SK-N-SH treated with all-trans-retinoic acid at 6 μM for 48 hours (cell line): ENCODE measurements at regions not wholly inside any gene's neighbourhood (a gene's known extent, or its start where the extent isn't known, plus 50 kb on each side); places are given as distances from the start of the nearest gene placed in this dataset.

Experiments
- ATAC-seq: fragments of 200-7000 bp; cut with Tn5 transposase; 3 replicates; pipeline ENCODE4 v1.9.1; 2020; ENCODE audit warnings: mild to moderate bottlenecking, moderate library complexity
- ARNTL ChIP-seq: fragments of 450-650 bp; formaldehyde crosslinking; IDR thresholded peaks from 2 replicates; pipeline ENCODE4 v1.5.0; 2020; ENCODE audit warnings: low read depth, mild to moderate bottlenecking, moderate library complexity, borderline replicate concordance
- BACH2 ChIP-seq: fragments of 250-450 bp; sonication (Bioruptor Pico); IDR thresholded peaks from 2 replicates; pipeline ENCODE4 v1.9.0; 2021; ENCODE audit warnings: mild to moderate bottlenecking, borderline replicate concordance
- CREB5 ChIP-seq: fragments of 250-450 bp; sonication (Bioruptor Pico); IDR thresholded peaks from 2 replicates; pipeline ENCODE4 v1.5.1; 2020; ENCODE audit warnings: low read depth, mild to moderate bottlenecking, moderate library complexity
- CSDC2 ChIP-seq: fragments of 250-450 bp; sonication (Bioruptor Pico); IDR thresholded peaks from 2 replicates; pipeline ENCODE4 v1.5.0; 2020; ENCODE audit warnings: mild to moderate bottlenecking, moderate library complexity
- CSRNP3 ChIP-seq: fragments of 250-450 bp; sonication (Bioruptor Pico); IDR thresholded peaks from 2 replicates; pipeline ENCODE4 v1.5.1; 2021; ENCODE audit warnings: mild to moderate bottlenecking, moderate library complexity
- ESRRG ChIP-seq: fragments of 250-450 bp; sonication (Bioruptor Pico); IDR thresholded peaks from 2 replicates; pipeline ENCODE4 v1.6.1; 2021; ENCODE audit warnings: mild to moderate bottlenecking
- GLIS3 ChIP-seq: fragments of 250-450 bp; sonication (Bioruptor Pico); IDR thresholded peaks from 2 replicates; pipeline ENCODE4 v1.5.0; 2020; ENCODE audit warnings: mild to moderate bottlenecking, moderate library complexity
- ISL1 ChIP-seq: fragments of 250-450 bp; sonication (Bioruptor Pico); IDR thresholded peaks from 2 replicates; pipeline ENCODE4 v2.1.2; 2022; ENCODE audit warnings: mild to moderate bottlenecking, moderate library complexity
- OSR1 ChIP-seq: fragments of 250-450 bp; sonication (Bioruptor Pico); IDR thresholded peaks from 2 replicates; pipeline ENCODE4 v1.8.0; 2022; ENCODE audit warnings: moderate library complexity, mild to moderate bottlenecking, inconsistent platforms
- PATZ1 ChIP-seq: fragments of 250-450 bp; sonication (Bioruptor Pico); IDR thresholded peaks from 2 replicates; pipeline ENCODE4 v1.8.0; 2020; ENCODE audit warnings: mild to moderate bottlenecking, moderate library complexity, borderline replicate concordance
- PPARA ChIP-seq: fragments of 250-450 bp; sonication (Bioruptor Pico); IDR thresholded peaks from 2 replicates; pipeline ENCODE4 v1.5.0; 2020; ENCODE audit warnings: mild to moderate bottlenecking, borderline replicate concordance
- RARB ChIP-seq: fragments of 250-450 bp; sonication (Bioruptor Pico); IDR thresholded peaks from 2 replicates; pipeline ENCODE4 v1.8.0; 2021; ENCODE audit warnings: mild to moderate bottlenecking, moderate library complexity
- SNAI2 ChIP-seq: fragments of 250-450 bp; sonication (Bioruptor Pico); IDR thresholded peaks from 2 replicates; pipeline ENCODE4 v1.5.0; 2020; ENCODE audit warnings: mild to moderate bottlenecking, moderate library complexity
- TCF4 ChIP-seq: fragments of 250-450 bp; sonication (Bioruptor Pico); IDR thresholded peaks from 2 replicates; pipeline ENCODE4 v1.8.0; 2021; ENCODE audit warnings: mild to moderate bottlenecking, moderate library complexity, borderline replicate concordance
- TOX ChIP-seq: fragments of 250-450 bp; sonication (Bioruptor Pico); IDR thresholded peaks from 2 replicates; pipeline ENCODE4 v1.8.0; 2021; ENCODE audit warnings: mild to moderate bottlenecking, moderate library complexity, borderline replicate concordance
- ZC3H10 ChIP-seq: fragments of 250-450 bp; sonication (Bioruptor Pico); IDR thresholded peaks from 2 replicates; pipeline ENCODE4 v1.5.1; 2021; ENCODE audit warnings: mild to moderate bottlenecking, moderate library complexity
- ZFP3 ChIP-seq: fragments of 250-450 bp; sonication (Bioruptor Pico); IDR thresholded peaks from 2 replicates; pipeline ENCODE4 v1.5.0; 2020; ENCODE audit warnings: mild to moderate bottlenecking, moderate library complexity
- ZFP30 ChIP-seq: fragments of 450-650 bp; formaldehyde crosslinking; IDR thresholded peaks from 2 replicates; pipeline ENCODE4 v1.5.0; 2022; ENCODE audit warnings: mild to moderate bottlenecking, moderate library complexity
- ZNF565 ChIP-seq: fragments of 450-650 bp; formaldehyde crosslinking; conservative IDR thresholded peaks from 2 replicates; pipeline ENCODE4 v1.5.0; 2020; ENCODE audit warnings: low read depth, mild to moderate bottlenecking, moderate library complexity
- ZNF70 ChIP-seq: fragments of 450-650 bp; formaldehyde crosslinking; IDR thresholded peaks from 2 replicates; pipeline ENCODE4 v1.5.0; 2020; ENCODE audit warnings: mild to moderate bottlenecking, moderate library complexity
- ZNF8 ChIP-seq: fragments of 450-650 bp; formaldehyde crosslinking; IDR thresholded peaks from 2 replicates; pipeline ENCODE4 v1.5.0; 2020; ENCODE audit warnings: mild to moderate bottlenecking, moderate library complexity
- TF ChIP-seq, protein P1 (sequence below): fragments of 250-450 bp; sonication (Bioruptor Pico); IDR thresholded peaks from 2 replicates; pipeline ENCODE4 v1.8.0; 2021; ENCODE audit warnings: low read depth, mild to moderate bottlenecking, moderate library complexity, borderline replicate concordance
- TF ChIP-seq, protein P2 (sequence below): fragments of 250-450 bp; sonication (Bioruptor Pico); IDR thresholded peaks from 2 replicates; pipeline ENCODE4 v1.5.0; 2020; ENCODE audit warnings: mild to moderate bottlenecking, moderate library complexity

DNA sequence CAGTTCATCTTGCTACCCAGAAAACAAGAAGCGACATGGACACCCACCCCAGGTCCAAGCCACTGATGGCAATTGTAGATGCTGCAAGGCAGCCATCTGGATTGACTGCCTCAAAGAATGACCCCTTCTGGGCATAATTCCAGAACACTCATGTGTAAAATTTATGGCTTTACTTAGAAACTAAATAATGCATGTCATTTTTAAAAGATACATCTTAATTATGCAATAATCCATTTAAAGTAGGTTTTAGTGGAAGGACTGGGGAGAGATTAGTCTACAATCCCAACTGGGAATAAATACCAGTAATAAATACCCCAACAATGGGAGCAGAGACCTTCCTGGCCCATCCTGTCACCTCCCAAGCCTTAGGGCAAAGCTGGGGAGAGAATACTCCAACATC, 247.7 kb downstream of the SS18 start:
- no peak; the same call in 2 of the 3 replicates for ATAC-seq
- TF ChIP-seq TCF4 (no peak), CREB5 (no peak), ZFP3 (CRISPR knock-in tag) (no peak), PPARA (CRISPR knock-in tag) (no peak), ZFP30 (no peak), SNAI2 (CRISPR knock-in tag) (no peak), ZNF8 (CRISPR knock-in tag) (no peak), BACH2 (CRISPR knock-in tag) (no peak), ESRRG (CRISPR knock-in tag) (no peak), OSR1 (CRISPR knock-in tag) (no peak), CSDC2 (CRISPR knock-in tag) (no peak), CSRNP3 (no peak), PATZ1 (no peak), RARB (CRISPR knock-in tag) (no peak), ISL1 (CRISPR knock-in tag) (peak; percentile 88), ZC3H10 (CRISPR knock-in tag) (peak; percentile 73; the same call in 1 of the 2 replicates), ARNTL (CRISPR knock-in tag) (no peak), TOX (0 out of 2 replicates have a peak, but pooled peaks have one; percentile 21), ZNF70 (CRISPR knock-in tag) (no peak), GLIS3 (CRISPR knock-in tag) (no peak), ZNF565 (CRISPR knock-in tag) (no peak)
- TF ChIP-seq, protein P1, sequence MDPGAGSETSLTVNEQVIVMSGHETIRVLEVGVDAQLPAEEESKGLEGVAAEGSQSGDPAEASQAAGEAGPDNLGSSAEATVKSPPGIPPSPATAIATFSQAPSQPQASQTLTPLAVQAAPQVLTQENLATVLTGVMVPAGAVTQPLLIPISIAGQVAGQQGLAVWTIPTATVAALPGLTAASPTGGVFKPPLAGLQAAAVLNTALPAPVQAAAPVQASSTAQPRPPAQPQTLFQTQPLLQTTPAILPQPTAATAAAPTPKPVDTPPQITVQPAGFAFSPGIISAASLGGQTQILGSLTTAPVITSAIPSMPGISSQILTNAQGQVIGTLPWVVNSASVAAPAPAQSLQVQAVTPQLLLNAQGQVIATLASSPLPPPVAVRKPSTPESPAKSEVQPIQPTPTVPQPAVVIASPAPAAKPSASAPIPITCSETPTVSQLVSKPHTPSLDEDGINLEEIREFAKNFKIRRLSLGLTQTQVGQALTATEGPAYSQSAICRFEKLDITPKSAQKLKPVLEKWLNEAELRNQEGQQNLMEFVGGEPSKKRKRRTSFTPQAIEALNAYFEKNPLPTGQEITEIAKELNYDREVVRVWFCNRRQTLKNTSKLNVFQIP (CRISPR knock-in tag), result no peak
- TF ChIP-seq, protein P2, sequence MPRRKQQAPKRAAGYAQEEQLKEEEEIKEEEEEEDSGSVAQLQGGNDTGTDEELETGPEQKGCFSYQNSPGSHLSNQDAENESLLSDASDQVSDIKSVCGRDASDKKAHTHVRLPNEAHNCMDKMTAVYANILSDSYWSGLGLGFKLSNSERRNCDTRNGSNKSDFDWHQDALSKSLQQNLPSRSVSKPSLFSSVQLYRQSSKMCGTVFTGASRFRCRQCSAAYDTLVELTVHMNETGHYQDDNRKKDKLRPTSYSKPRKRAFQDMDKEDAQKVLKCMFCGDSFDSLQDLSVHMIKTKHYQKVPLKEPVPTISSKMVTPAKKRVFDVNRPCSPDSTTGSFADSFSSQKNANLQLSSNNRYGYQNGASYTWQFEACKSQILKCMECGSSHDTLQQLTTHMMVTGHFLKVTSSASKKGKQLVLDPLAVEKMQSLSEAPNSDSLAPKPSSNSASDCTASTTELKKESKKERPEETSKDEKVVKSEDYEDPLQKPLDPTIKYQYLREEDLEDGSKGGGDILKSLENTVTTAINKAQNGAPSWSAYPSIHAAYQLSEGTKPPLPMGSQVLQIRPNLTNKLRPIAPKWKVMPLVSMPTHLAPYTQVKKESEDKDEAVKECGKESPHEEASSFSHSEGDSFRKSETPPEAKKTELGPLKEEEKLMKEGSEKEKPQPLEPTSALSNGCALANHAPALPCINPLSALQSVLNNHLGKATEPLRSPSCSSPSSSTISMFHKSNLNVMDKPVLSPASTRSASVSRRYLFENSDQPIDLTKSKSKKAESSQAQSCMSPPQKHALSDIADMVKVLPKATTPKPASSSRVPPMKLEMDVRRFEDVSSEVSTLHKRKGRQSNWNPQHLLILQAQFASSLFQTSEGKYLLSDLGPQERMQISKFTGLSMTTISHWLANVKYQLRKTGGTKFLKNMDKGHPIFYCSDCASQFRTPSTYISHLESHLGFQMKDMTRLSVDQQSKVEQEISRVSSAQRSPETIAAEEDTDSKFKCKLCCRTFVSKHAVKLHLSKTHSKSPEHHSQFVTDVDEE (CRISPR knock-in tag), result no peak

GRCh38 chr18:25834061-25834460, 256.4 kb downstream of the SS18 start:
- no peak for ATAC-seq
- TF ChIP-seq ARNTL (CRISPR knock-in tag) (no peak), CREB5 (no peak), ESRRG (CRISPR knock-in tag) (no peak), ZC3H10 (CRISPR knock-in tag) (no peak), CSRNP3 (no peak)
